Progenitor cell of endocrine pancreas (in vitro differentiated cells): ENCODE measurements at regions not wholly inside any gene's neighbourhood (a gene's known extent, or its start where the extent isn't known, plus 50 kb on each side); places are given as distances from the start of the nearest gene placed in this dataset.

Experiments
- DNase-seq: peaks from one replicate; pipeline ENCODE4 v3.0.0; 2021; ENCODE audit warnings: low spot score; ENCODE audit not compliant: unreplicated experiment
- H3K27ac Mint-ChIP-seq: 2 replicates; pipeline ENCODE4 v1.8.0; 2021; ENCODE audit warnings: mild to moderate bottlenecking, moderate library complexity, mixed read lengths
- H3K27me3 Mint-ChIP-seq: 2 replicates; pipeline ENCODE4 v1.8.0; 2021; ENCODE audit warnings: mixed read lengths
- H3K36me3 Mint-ChIP-seq: 2 replicates; pipeline ENCODE4 v1.8.0; 2022; ENCODE audit warnings: mixed read lengths; ENCODE audit not compliant: insufficient read depth
- H3K4me1 Mint-ChIP-seq: 2 replicates; pipeline ENCODE4 v1.8.0; 2021; ENCODE audit warnings: low read depth, mixed read lengths
- H3K4me3 Mint-ChIP-seq: 2 replicates; pipeline ENCODE4 v1.8.0; 2021; ENCODE audit warnings: low read depth, mild to moderate bottlenecking, moderate library complexity, mixed read lengths
- H3K9me3 Mint-ChIP-seq: 2 replicates; pipeline ENCODE4 v1.8.0; 2021; ENCODE audit warnings: low read depth, mixed read lengths
- CTCF ChIP-seq: fragments of 200-600 bp; sonication (generic); IDR thresholded peaks from one replicate; pipeline ENCODE4 v1.5.0; 2021; ENCODE audit warnings: antibody characterized with exemption, mild to moderate bottlenecking; ENCODE audit not compliant: unreplicated experiment

- H3K4me3 Mint-ChIP-seq, result no peak overlapping the region
- H3K9me3 Mint-ChIP-seq, result peaks cover 9% of the 10 kb centered on the region
- peaks cover 1% of the 10 kb centered on the region for H3K36me3 Mint-ChIP-seq
- DNase-seq, result no peak
- H3K27ac Mint-ChIP-seq, result no peak overlapping the region
- no peak for TF ChIP-seq CTCF
- H3K4me1 Mint-ChIP-seq, result peaks cover 5% of the 10 kb centered on the region
- H3K27me3 Mint-ChIP-seq, result no peaks in the 10 kb centered on the region
These were observed 53.6 kb upstream of the ITGA6 start for GRCh38 chr2:172373766-172374165.

- Mint-ChIP-seq H3K27ac (no peak overlapping the region), H3K27me3 (no peaks in the 10 kb centered on the region), H3K9me3 (peaks cover 4% of the 10 kb centered on the region), H3K36me3 (peaks cover under 1% of the 10 kb centered on the region), H3K4me3 (no peak overlapping the region), H3K4me1 (peaks cover 5% of the 10 kb centered on the region)
- no peak for DNase-seq
- no peak for TF ChIP-seq CTCF
These were observed 52.8 kb upstream of the ITGA6 start for GRCh38 chr2:172374318-172375240.

- no peak for TF ChIP-seq CTCF
- Mint-ChIP-seq H3K4me1 (peaks cover 5% of the 10 kb centered on the region), H3K27ac (no peak overlapping the region), H3K27me3 (no peaks in the 10 kb centered on the region), H3K9me3 (peaks cover 4% of the 10 kb centered on the region), H3K4me3 (no peak overlapping the region), H3K36me3 (no peaks in the 10 kb centered on the region)
- no peak for DNase-seq
These were observed 52.1 kb upstream of the ITGA6 start for GRCh38 chr2:172375251-172375650.

- no peak overlapping the region for H3K27ac Mint-ChIP-seq
- TF ChIP-seq CTCF, result no peak
- peaks cover 4% of the 10 kb centered on the region for H3K27me3 Mint-ChIP-seq
- H3K36me3 Mint-ChIP-seq, result no peaks in the 10 kb centered on the region
- H3K4me1 Mint-ChIP-seq, result peaks cover 11% of the 10 kb centered on the region
- H3K4me3 Mint-ChIP-seq, result no peak overlapping the region
- no peaks in the 10 kb centered on the region for H3K9me3 Mint-ChIP-seq
- DNase-seq, result no peak
These were observed 51.4 kb upstream of the ITGA6 start for GRCh38 chr2:172376016-172376415.

GRCh38 chr2:172376505-172377125 is 50.8 kb upstream of the ITGA6 start:
- DNase-seq, result no peak
- Mint-ChIP-seq H3K36me3 (no peaks in the 10 kb centered on the region), H3K4me1 (peaks cover 15% of the 10 kb centered on the region), H3K27me3 (peaks cover 7% of the 10 kb centered on the region), H3K9me3 (no peaks in the 10 kb centered on the region), H3K27ac (no peak overlapping the region), H3K4me3 (no peak overlapping the region)
- no peak for TF ChIP-seq CTCF
